Neural cell (in vitro differentiated cells): ENCODE measurements at regions not wholly inside any gene's neighbourhood (a gene's known extent, or its start where the extent isn't known, plus 50 kb on each side); places are given as distances from the start of the nearest gene placed in this dataset.

Source experiments
- EP300 ChIP-seq: fragments of 450-650 bp; conservative IDR thresholded peaks from 2 replicates; pipeline ENCODE4 v1.6.1; 2014; ENCODE audit warnings: antibody characterized with exemption, mild to moderate bottlenecking, moderate library complexity; ENCODE audit not compliant: poor library complexity, severe bottlenecking
- EZH2 ChIP-seq: fragments of 200-600, 300-800 bp; shearing (Covaris generic), sonication (generic); IDR thresholded peaks from 2 replicates; pipeline ENCODE4 v1.6.1; 2014; ENCODE audit warnings: antibody characterized with exemption, low read length, borderline replicate concordance, mild to moderate bottlenecking; ENCODE audit not compliant: insufficient read depth, poor library complexity, severe bottlenecking
- POLR2AphosphoS5 ChIP-seq: IDR thresholded peaks from 2 replicates; pipeline ENCODE4 v1.6.1; 2012
- SMC3 ChIP-seq: fragments of 450-650 bp; conservative IDR thresholded peaks from 2 replicates; pipeline ENCODE4 v1.6.1; 2014; ENCODE audit warnings: antibody characterized with exemption, mild to moderate bottlenecking, moderate library complexity; ENCODE audit not compliant: poor library complexity
- TF ChIP-seq, protein P1 (sequence below): fragments of 450-650 bp; IDR thresholded peaks from 2 replicates; pipeline ENCODE4 v1.5.1; 2014; ENCODE audit warnings: antibody characterized with exemption, mild to moderate bottlenecking, moderate library complexity; ENCODE audit not compliant: poor library complexity, severe bottlenecking
- TF ChIP-seq, protein P2 (sequence below): IDR thresholded peaks from 2 replicates; pipeline ENCODE4 v1.6.1; 2012; ENCODE audit warnings: borderline replicate concordance

DNA sequence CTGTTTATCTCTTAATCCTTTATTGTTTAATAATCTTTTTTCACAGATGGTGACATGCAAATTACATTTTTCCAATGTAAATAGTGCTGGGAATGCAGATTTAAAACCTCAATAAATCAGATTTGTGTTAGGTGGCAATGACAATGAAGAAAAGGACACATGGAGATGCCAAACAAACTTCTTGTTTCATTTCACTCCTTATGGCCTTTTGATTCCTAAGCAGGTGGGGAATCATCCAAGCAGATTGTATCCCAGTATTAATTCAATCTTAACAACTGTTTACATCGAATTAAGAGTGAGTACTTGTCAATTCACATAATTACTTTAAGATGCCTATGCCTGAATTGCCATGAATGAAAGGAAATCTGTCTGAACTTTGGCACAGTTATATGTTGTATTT is 98.9 kb upstream of the RGS18 start:
- TF ChIP-seq, protein P1, sequence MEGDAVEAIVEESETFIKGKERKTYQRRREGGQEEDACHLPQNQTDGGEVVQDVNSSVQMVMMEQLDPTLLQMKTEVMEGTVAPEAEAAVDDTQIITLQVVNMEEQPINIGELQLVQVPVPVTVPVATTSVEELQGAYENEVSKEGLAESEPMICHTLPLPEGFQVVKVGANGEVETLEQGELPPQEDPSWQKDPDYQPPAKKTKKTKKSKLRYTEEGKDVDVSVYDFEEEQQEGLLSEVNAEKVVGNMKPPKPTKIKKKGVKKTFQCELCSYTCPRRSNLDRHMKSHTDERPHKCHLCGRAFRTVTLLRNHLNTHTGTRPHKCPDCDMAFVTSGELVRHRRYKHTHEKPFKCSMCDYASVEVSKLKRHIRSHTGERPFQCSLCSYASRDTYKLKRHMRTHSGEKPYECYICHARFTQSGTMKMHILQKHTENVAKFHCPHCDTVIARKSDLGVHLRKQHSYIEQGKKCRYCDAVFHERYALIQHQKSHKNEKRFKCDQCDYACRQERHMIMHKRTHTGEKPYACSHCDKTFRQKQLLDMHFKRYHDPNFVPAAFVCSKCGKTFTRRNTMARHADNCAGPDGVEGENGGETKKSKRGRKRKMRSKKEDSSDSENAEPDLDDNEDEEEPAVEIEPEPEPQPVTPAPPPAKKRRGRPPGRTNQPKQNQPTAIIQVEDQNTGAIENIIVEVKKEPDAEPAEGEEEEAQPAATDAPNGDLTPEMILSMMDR, result no peak
- TF ChIP-seq SMC3, result no peak
- TF ChIP-seq, protein P2, sequence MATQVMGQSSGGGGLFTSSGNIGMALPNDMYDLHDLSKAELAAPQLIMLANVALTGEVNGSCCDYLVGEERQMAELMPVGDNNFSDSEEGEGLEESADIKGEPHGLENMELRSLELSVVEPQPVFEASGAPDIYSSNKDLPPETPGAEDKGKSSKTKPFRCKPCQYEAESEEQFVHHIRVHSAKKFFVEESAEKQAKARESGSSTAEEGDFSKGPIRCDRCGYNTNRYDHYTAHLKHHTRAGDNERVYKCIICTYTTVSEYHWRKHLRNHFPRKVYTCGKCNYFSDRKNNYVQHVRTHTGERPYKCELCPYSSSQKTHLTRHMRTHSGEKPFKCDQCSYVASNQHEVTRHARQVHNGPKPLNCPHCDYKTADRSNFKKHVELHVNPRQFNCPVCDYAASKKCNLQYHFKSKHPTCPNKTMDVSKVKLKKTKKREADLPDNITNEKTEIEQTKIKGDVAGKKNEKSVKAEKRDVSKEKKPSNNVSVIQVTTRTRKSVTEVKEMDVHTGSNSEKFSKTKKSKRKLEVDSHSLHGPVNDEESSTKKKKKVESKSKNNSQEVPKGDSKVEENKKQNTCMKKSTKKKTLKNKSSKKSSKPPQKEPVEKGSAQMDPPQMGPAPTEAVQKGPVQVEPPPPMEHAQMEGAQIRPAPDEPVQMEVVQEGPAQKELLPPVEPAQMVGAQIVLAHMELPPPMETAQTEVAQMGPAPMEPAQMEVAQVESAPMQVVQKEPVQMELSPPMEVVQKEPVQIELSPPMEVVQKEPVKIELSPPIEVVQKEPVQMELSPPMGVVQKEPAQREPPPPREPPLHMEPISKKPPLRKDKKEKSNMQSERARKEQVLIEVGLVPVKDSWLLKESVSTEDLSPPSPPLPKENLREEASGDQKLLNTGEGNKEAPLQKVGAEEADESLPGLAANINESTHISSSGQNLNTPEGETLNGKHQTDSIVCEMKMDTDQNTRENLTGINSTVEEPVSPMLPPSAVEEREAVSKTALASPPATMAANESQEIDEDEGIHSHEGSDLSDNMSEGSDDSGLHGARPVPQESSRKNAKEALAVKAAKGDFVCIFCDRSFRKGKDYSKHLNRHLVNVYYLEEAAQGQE, result no peak
- no peak for TF ChIP-seq EZH2
- no peak for TF ChIP-seq EP300
- no peak for TF ChIP-seq POLR2AphosphoS5
